ENCODE measurements at regions not wholly inside any gene's neighbourhood (a gene's known extent, or its start where the extent isn't known, plus 50 kb on each side); places are given as distances from the start of the nearest gene placed in this dataset.

DNA sequence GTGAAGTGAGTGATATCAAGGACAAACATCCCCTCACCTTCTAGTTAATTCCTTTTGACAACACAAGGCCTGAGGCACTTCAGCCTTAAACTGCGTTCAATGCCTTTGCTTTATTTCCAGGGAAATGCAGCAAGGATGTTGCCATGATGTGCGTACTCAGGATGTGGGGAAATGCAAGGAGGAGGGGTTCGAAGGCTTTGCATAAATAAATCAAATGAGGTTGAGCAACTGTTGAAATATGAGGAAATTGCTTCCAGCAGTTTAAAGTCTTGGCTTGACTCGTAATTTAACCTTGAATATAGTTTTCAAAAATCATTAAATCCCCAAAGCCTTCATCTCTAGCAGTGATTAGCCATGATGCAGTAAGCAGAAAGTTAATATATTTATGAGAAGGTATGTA lies 81.8 kb upstream of the CCL2 start:
- ChIA-PET CTCF (interaction anchor here (8.4 kb wide), 1 partner anchor 189 kb away, joined by 197 read pairs; the partner anchor contains the start of gene CCL1), POLR2A (no interaction called here)
- no peak overlapping the region for H3K27ac ChIP-seq (ENCODE audit: insufficient read depth, low read depth, low read length)
- H3K9me1 ChIP-seq (replicated peaks; ENCODE audit: control insufficient read depth, extremely low read depth, insufficient read depth, low read length) = no peaks in the 10 kb centered on the region
- TF ChIP-seq FOS (IDR thresholded peaks at IDR 0.05; ENCODE audit: borderline replicate concordance, insufficient read depth, low read length) (no peak), JUN (IDR thresholded peaks at IDR 0.05; ENCODE audit: borderline replicate concordance, insufficient read depth, insufficient read length, low read depth) (no peak), EZH2 (IDR thresholded peaks at IDR 0.05; ENCODE audit: borderline replicate concordance, low read depth, low read length, severe bottlenecking) (no peak), GATA2 (IDR thresholded peaks at IDR 0.05; ENCODE audit: insufficient read depth, insufficient read length, low read depth, low read length) (no peak), POLR2A (IDR thresholded peaks at IDR 0.05; ENCODE audit: low read depth, low read length) (no peak), MYC (IDR thresholded peaks at IDR 0.05; ENCODE audit: low read depth, low read length) (no peak), POLR2AphosphoS5 (IDR thresholded peaks at IDR 0.05; ENCODE audit: insufficient read depth, low read depth, low read length) (no peak)
- TF ChIP-seq, protein P1, sequence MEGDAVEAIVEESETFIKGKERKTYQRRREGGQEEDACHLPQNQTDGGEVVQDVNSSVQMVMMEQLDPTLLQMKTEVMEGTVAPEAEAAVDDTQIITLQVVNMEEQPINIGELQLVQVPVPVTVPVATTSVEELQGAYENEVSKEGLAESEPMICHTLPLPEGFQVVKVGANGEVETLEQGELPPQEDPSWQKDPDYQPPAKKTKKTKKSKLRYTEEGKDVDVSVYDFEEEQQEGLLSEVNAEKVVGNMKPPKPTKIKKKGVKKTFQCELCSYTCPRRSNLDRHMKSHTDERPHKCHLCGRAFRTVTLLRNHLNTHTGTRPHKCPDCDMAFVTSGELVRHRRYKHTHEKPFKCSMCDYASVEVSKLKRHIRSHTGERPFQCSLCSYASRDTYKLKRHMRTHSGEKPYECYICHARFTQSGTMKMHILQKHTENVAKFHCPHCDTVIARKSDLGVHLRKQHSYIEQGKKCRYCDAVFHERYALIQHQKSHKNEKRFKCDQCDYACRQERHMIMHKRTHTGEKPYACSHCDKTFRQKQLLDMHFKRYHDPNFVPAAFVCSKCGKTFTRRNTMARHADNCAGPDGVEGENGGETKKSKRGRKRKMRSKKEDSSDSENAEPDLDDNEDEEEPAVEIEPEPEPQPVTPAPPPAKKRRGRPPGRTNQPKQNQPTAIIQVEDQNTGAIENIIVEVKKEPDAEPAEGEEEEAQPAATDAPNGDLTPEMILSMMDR (IDR thresholded peaks at IDR 0.05; ENCODE audit: extremely low read depth in 1 of 2, insufficient read depth in 1 of 2, low read depth in 1 of 2, low read length in 2 of 2) = no peak
- TF ChIP-seq, protein P2, sequence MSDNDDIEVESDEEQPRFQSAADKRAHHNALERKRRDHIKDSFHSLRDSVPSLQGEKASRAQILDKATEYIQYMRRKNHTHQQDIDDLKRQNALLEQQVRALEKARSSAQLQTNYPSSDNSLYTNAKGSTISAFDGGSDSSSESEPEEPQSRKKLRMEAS (IDR thresholded peaks at IDR 0.05; ENCODE audit: insufficient read depth, insufficient read length) = no peak
- H3K4me2 ChIP-seq (ENCODE audit: insufficient read depth, low read length) = no peak overlapping the region
- peaks cover 15% of the 10 kb centered on the region for H3K4me1 ChIP-seq (ENCODE audit: control insufficient read depth, extremely low read depth, insufficient read depth, low read length)
- no peaks in the 10 kb centered on the region for H3K9me3 ChIP-seq (replicated peaks; ENCODE audit: control insufficient read depth, insufficient read depth, low read length)
- H2AFZ ChIP-seq (ENCODE audit: low read depth, low read length) = no peak overlapping the region
- no peak for DNase-seq (ENCODE audit: low read depth, low spot score)
- dilution Hi-C loops (cut with MboI; ENCODE audit: extremely low pct_ligation_motif_present, low sequenced_read_pairs) = no loop called here
- H3K9ac ChIP-seq (replicated peaks; ENCODE audit: extremely low read depth, insufficient read depth, low read length) = no peak overlapping the region
- peaks cover 12 to 15% of the 10 kb centered on the region in 2 experiments for H3K27me3 ChIP-seq (ENCODE audit: control insufficient read depth in 2 of 2, insufficient read depth in 2 of 2, low read length in 2 of 2)
- H3K79me2 ChIP-seq (ENCODE audit: control insufficient read depth, insufficient read depth, low read length) = no peaks in the 10 kb centered on the region
- no peak overlapping the region for H3K4me3 ChIP-seq (replicated peaks in 1 of 3; ENCODE audit: insufficient read depth in 1 of 3, low read depth in 1 of 3, low read length in 3 of 3)
- intact Hi-C loops (cut with micrococcal nuclease) = no loop called here
- no TSS peak for BruUV-seq (replicated peaks)
- no peaks in the 10 kb centered on the region for H3K36me3 ChIP-seq (ENCODE audit: control insufficient read depth in 2 of 2, extremely low read depth in 1 of 2, insufficient read depth in 2 of 2, low read length in 2 of 2)
- no peaks in the 10 kb centered on the region for H4K20me1 ChIP-seq (replicated peaks; ENCODE audit: control insufficient read depth, extremely low read depth, insufficient read depth, low read length)
- FAIRE-seq = no peak

All from endothelial cell of umbilical vein (primary cell).